HL-60 (cell line): ENCODE measurements at regions not wholly inside any gene's neighbourhood (a gene's known extent, or its start where the extent isn't known, plus 50 kb on each side); places are given as distances from the start of the nearest gene placed in this dataset.

Source experiments
- DNase-seq, 2 experiments: peaks; one replicate each; pipeline ENCODE4 v3.0.0-alpha.2; 2010 to 2020; ENCODE audit warnings: low read depth in 1 of 2, low spot score in 1 of 2
- H3K27ac ChIP-seq: fragments of 250-450 bp; sonication (Bioruptor Pico); replicated peaks from 2 replicates; pipeline ENCODE4 v1.5.1; 2020; ENCODE audit warnings: mild to moderate bottlenecking, moderate library complexity
- H3K27me3 ChIP-seq: fragments of 250-450 bp; sonication (Bioruptor Pico); 2 replicates; pipeline ENCODE4 v1.5.1; 2021; ENCODE audit warnings: mild to moderate bottlenecking, moderate library complexity; ENCODE audit not compliant: insufficient read depth, poor library complexity, severe bottlenecking
- H3K4me3 ChIP-seq: replicated peaks from 2 replicates; pipeline ENCODE4 v1.5.1; 2011; ENCODE audit warnings: mild to moderate bottlenecking, control low read depth, low read length; ENCODE audit not compliant: insufficient read depth
- GABPA ChIP-seq: IDR thresholded peaks from 2 replicates; pipeline ENCODE4 v1.6.1; 2012; ENCODE audit warnings: low read depth
- POLR2AphosphoS5 ChIP-seq: IDR thresholded peaks from 2 replicates; pipeline ENCODE4 v1.6.1; 2012; ENCODE audit warnings: low read depth
- SPI1 ChIP-seq: IDR thresholded peaks from 2 replicates; pipeline ENCODE4 v1.6.1; 2012; ENCODE audit warnings: low read depth, mild to moderate bottlenecking, borderline replicate concordance
- TF ChIP-seq, protein P1 (sequence below): IDR thresholded peaks from one replicate; pipeline ENCODE4 v1.5.1; 2011; ENCODE audit warnings: low read length, control low read depth, inconsistent platforms; ENCODE audit not compliant: insufficient read depth
- TF ChIP-seq, protein P2 (sequence below): IDR thresholded peaks from 2 replicates; pipeline ENCODE4 v1.6.1; 2012; ENCODE audit warnings: low read depth; ENCODE audit not compliant: insufficient replicate concordance

DNA sequence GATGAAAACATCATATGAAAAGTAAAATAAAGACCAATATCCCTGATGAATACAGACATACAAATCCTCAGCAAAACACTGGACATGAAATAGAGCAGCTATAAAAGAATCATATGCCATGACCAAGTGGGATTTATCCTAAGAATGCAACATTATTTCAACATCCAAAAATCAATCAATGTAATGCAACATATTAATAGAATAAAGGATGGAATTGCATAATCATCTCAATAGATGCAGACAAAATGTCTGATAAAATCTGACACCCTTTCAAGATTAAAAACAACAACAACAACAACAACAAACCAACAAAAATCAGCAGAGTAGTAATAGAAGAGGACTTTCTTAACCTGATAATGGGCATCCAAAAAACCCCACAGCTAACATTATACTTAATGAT, 63.8 kb upstream of the IL1R1 start:
- no peak for DNase-seq
- Histone ChIP-seq H3K27ac (no peak overlapping the region), H3K27me3 (no peaks in the 10 kb centered on the region), H3K4me3 (no peak overlapping the region)
- TF ChIP-seq, protein P1, sequence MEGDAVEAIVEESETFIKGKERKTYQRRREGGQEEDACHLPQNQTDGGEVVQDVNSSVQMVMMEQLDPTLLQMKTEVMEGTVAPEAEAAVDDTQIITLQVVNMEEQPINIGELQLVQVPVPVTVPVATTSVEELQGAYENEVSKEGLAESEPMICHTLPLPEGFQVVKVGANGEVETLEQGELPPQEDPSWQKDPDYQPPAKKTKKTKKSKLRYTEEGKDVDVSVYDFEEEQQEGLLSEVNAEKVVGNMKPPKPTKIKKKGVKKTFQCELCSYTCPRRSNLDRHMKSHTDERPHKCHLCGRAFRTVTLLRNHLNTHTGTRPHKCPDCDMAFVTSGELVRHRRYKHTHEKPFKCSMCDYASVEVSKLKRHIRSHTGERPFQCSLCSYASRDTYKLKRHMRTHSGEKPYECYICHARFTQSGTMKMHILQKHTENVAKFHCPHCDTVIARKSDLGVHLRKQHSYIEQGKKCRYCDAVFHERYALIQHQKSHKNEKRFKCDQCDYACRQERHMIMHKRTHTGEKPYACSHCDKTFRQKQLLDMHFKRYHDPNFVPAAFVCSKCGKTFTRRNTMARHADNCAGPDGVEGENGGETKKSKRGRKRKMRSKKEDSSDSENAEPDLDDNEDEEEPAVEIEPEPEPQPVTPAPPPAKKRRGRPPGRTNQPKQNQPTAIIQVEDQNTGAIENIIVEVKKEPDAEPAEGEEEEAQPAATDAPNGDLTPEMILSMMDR = no peak
- TF ChIP-seq GABPA (no peak), SPI1 (no peak), POLR2AphosphoS5 (no peak)
- TF ChIP-seq, protein P2, sequence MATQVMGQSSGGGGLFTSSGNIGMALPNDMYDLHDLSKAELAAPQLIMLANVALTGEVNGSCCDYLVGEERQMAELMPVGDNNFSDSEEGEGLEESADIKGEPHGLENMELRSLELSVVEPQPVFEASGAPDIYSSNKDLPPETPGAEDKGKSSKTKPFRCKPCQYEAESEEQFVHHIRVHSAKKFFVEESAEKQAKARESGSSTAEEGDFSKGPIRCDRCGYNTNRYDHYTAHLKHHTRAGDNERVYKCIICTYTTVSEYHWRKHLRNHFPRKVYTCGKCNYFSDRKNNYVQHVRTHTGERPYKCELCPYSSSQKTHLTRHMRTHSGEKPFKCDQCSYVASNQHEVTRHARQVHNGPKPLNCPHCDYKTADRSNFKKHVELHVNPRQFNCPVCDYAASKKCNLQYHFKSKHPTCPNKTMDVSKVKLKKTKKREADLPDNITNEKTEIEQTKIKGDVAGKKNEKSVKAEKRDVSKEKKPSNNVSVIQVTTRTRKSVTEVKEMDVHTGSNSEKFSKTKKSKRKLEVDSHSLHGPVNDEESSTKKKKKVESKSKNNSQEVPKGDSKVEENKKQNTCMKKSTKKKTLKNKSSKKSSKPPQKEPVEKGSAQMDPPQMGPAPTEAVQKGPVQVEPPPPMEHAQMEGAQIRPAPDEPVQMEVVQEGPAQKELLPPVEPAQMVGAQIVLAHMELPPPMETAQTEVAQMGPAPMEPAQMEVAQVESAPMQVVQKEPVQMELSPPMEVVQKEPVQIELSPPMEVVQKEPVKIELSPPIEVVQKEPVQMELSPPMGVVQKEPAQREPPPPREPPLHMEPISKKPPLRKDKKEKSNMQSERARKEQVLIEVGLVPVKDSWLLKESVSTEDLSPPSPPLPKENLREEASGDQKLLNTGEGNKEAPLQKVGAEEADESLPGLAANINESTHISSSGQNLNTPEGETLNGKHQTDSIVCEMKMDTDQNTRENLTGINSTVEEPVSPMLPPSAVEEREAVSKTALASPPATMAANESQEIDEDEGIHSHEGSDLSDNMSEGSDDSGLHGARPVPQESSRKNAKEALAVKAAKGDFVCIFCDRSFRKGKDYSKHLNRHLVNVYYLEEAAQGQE = no peak

DNA sequence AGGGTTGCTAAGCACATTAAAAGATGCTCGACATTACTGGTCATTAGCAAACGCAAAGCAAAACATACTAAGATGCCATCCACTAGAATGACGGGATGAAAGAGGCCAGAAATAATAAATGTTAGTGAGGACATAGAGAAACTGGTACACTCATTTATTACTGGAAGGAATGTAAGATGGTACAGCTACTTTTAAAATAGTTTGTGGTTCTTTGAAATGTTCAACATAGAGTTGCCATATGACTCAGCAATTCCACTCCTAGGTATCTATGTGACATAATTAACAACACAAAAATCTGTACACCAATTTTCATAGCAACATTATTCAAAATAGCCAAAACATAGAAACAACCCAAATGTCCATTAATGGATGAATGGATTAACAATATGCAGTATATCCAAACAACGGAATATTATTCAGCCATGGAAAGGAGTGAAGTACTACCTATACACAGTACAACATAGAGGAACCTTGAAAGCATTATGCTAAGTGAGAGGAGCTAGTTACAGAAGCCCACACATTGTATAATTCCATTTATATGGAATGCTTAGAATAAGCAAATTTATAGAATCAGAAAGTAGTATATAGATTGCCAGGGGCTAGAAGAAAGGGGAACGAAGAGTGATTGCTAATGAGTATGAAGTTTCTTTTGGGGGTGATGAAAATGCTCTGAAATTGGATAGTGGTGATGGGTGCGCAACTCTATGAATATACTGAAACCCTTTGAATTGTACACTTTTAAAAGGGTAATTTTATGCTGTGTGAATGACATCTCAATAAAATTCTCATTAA, 61.9 kb upstream of the IL1R1 start:
- no peak for DNase-seq

DNA sequence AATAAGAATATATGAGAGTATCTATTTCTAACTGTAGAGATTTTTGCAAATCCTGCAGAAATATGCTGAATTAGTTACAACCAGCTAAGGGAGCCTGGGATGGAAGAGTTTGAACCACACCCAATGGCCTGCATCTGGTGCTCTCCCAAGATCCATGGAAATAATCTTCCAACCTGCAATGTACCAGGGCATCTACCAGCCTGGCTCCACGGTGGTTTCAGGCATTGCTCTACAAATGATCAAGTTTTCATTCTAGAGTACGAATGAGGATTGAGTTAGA, 61.4 kb upstream of the IL1R1 start:
- H3K4me3 ChIP-seq = no peak overlapping the region
- no peak overlapping the region for H3K27ac ChIP-seq
- TF ChIP-seq GABPA (no peak), POLR2AphosphoS5 (no peak), SPI1 (no peak)
- TF ChIP-seq, protein P1 = no peak
- TF ChIP-seq, protein P2 = no peak
- no peaks in the 10 kb centered on the region for H3K27me3 ChIP-seq
- DNase-seq = no peak

More for the DNA sequence above, 61.9 kb upstream of the IL1R1 start:
- H3K27ac ChIP-seq = no peak overlapping the region
- H3K27me3 ChIP-seq = no peaks in the 10 kb centered on the region
- no peak overlapping the region for H3K4me3 ChIP-seq
- TF ChIP-seq POLR2AphosphoS5 (no peak), SPI1 (no peak), GABPA (no peak)
- TF ChIP-seq, protein P1 = no peak
- TF ChIP-seq, protein P2 = no peak
